ENCODE measurements at regions not wholly inside any gene's neighbourhood (a gene's known extent, or its start where the extent isn't known, plus 50 kb on each side); places are given as distances from the start of the nearest gene placed in this dataset.

- Mint-ChIP-seq H3K9me3 (ENCODE audit: insufficient read depth) (no peaks in the 10 kb centered on the region), H3K4me1 (peaks cover 29% of the 10 kb centered on the region), H3K27ac (no peak overlapping the region), H3K4me3 (no peak overlapping the region), H3K27me3 (no peaks in the 10 kb centered on the region)
- Histone ChIP-seq H3K27ac (ENCODE audit: low read length in 2 of 2) (no peak overlapping the region), H3K27me3 (replicated peaks in 1 of 4; ENCODE audit: control extremely low read depth in 1 of 4, control insufficient read depth in 3 of 4, insufficient read depth in 4 of 4, low read length in 3 of 4) (no peaks in the 10 kb centered on the region), H3K9ac (ENCODE audit: low read length) (no peak overlapping the region), H3K4me3 (ENCODE audit: control extremely low read depth in 1 of 5, extremely low read depth in 1 of 5, insufficient read depth in 1 of 5, low read depth in 2 of 5, low read length in 4 of 5) (no peak overlapping the region), H2AFZ (ENCODE audit: insufficient read depth, low read depth, low read length, poor library complexity, severe bottlenecking) (no peak overlapping the region), H3K4me2 (replicated peaks; ENCODE audit: low read depth, low read length, poor library complexity, severe bottlenecking) (no peak overlapping the region), H4K20me1 (ENCODE audit: control insufficient read depth, insufficient read depth, low read length, poor library complexity, severe bottlenecking) (no peaks in the 10 kb centered on the region), H3K79me2 (ENCODE audit: control insufficient read depth, insufficient read depth, low read length) (no peaks in the 10 kb centered on the region), H3K4me1 (ENCODE audit: control insufficient read depth in 2 of 2, insufficient read depth in 2 of 2, low read length in 2 of 2) (peaks cover 14% of the 10 kb centered on the region in 2 donors), H3K9me3 (ENCODE audit: control extremely low read depth in 1 of 3, control insufficient read depth in 2 of 3, insufficient read depth in 1 of 3, low read length in 2 of 3) (no peaks in the 10 kb centered on the region), H3K36me3 (replicated peaks in 1 of 2; ENCODE audit: control extremely low read depth in 1 of 2, control insufficient read depth in 1 of 2, extremely low read depth in 1 of 2, insufficient read depth in 2 of 2, low read length in 1 of 2) (no peaks in the 10 kb centered on the region)
- TF ChIP-seq CTCF (IDR thresholded peaks at IDR 0.05) (no peak), EZH2 (IDR thresholded peaks at IDR 0.05; ENCODE audit: borderline replicate concordance, insufficient read depth, low read depth, low read length, poor library complexity, severe bottlenecking) (no peak)
- no peak for ATAC-seq (ENCODE audit: low read depth)
- ChIA-PET POLR2A (no interaction called here), CTCF (no interaction called here)
- intact Hi-C loops (cut with micrococcal nuclease) = no loop called here
- no CpG with 5 or more reads among the region's 1 CpG for WGBS (ENCODE audit: insufficient coverage)
- DNase-seq = no peak
Observed at GRCh38 chr9:109948453-109948852, 168.5 kb downstream of the PALM2AKAP2 start.

GRCh38 chr9:109950710-109951443, 170.9 kb downstream of the PALM2AKAP2 start:
- DNase-seq (no peak), ATAC-seq (ENCODE audit: low read depth) (no peak)
- Mint-ChIP-seq H3K9me3 (ENCODE audit: insufficient read depth) (no peaks in the 10 kb centered on the region), H3K4me3 (peak overlapping the region; percentile 4), H3K27me3 (no peaks in the 10 kb centered on the region), H3K4me1 (peaks cover 42% of the 10 kb centered on the region), H3K27ac (no peak overlapping the region)
- POLR2A ChIA-PET = interaction anchor here (1.1 kb wide), 1 partner anchor 19 kb away, joined by 3 read pairs; no protein-coding TSS in a partner anchor
- intact Hi-C loops (cut with micrococcal nuclease) = no loop called here
- Histone ChIP-seq H3K36me3 (replicated peaks in 1 of 2; ENCODE audit: control extremely low read depth in 1 of 2, control insufficient read depth in 1 of 2, extremely low read depth in 1 of 2, insufficient read depth in 2 of 2, low read length in 1 of 2) (no peaks in the 10 kb centered on the region), H3K27ac (ENCODE audit: low read length in 2 of 2) (no peak overlapping the region), H3K4me1 (ENCODE audit: control insufficient read depth in 2 of 2, insufficient read depth in 2 of 2, low read length in 2 of 2) (peaks cover 29 to 31% of the 10 kb centered on the region in 2 donors), H3K27me3 (replicated peaks in 1 of 4; ENCODE audit: control extremely low read depth in 1 of 4, control insufficient read depth in 3 of 4, insufficient read depth in 4 of 4, low read length in 3 of 4) (no peaks in the 10 kb centered on the region), H3K9ac (ENCODE audit: low read length) (no peak overlapping the region), H3K9me3 (ENCODE audit: control extremely low read depth in 1 of 3, control insufficient read depth in 2 of 3, insufficient read depth in 1 of 3, low read length in 2 of 3) (no peaks in the 10 kb centered on the region), H4K20me1 (ENCODE audit: control insufficient read depth, insufficient read depth, low read length, poor library complexity, severe bottlenecking) (no peaks in the 10 kb centered on the region), H3K4me3 (ENCODE audit: control extremely low read depth in 1 of 5, extremely low read depth in 1 of 5, insufficient read depth in 1 of 5, low read depth in 2 of 5, low read length in 4 of 5) (no peak overlapping the region), H2AFZ (ENCODE audit: insufficient read depth, low read depth, low read length, poor library complexity, severe bottlenecking) (peak overlapping the region; percentile 48), H3K4me2 (replicated peaks; ENCODE audit: low read depth, low read length, poor library complexity, severe bottlenecking) (peak overlapping the region; percentile 6), H3K79me2 (ENCODE audit: control insufficient read depth, insufficient read depth, low read length) (no peaks in the 10 kb centered on the region)
- CTCF ChIA-PET = interaction anchor here (0.8 to 1.7 kb wide), 6 partner anchors 13 to 48 kb away, joined by 3 to 5 read pairs (median 4); no protein-coding TSS in a partner anchor
- TF ChIP-seq CTCF (IDR thresholded peaks at IDR 0.05) (no peak), EZH2 (IDR thresholded peaks at IDR 0.05; ENCODE audit: borderline replicate concordance, insufficient read depth, low read depth, low read length, poor library complexity, severe bottlenecking) (no peak)
- 70% methylated on average over 5 of the region's 7 CpGs for WGBS (ENCODE audit: insufficient coverage)

Data from B cell (primary cell).